ENCODE measurements at regions not wholly inside any gene's neighbourhood (a gene's known extent, or its start where the extent isn't known, plus 50 kb on each side); places are given as distances from the start of the nearest gene placed in this dataset.

DNA sequence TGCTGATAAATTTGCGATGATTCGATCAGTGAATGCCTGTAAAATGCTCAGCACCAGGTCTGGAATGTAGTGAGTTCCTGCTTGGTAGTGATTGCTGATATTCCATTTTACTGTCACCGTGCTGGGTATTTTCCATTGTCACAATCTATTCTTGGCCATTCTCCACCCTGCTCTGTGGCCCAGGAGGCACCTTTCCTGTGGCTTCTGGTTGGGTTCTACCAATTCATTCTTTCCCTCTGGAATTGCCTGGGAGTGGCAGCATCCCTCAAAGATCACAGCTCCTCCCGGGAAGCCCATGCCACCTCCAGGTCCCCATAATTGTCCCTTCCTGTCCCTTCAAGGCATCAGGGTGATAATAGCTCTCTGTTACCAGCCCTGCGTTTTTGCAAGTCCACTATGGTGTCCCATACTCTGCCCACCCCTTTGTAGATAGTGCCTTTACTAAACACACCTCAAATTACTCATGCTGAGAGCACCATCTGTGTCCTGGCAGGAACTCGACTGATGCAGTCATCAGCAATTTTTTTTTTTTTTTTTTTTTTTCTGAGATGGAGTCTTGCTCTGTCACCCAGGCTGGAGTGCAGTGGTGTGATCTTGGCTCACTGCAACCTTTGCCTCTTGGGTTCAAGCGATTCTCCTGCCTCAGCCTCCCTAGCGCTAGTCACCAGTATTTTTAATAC lies 177.8 kb upstream of the PROK2 start:
- H3K36me3 ChIP-seq, result no peaks in the 10 kb centered on the region
- no peak overlapping the region for H3K4me3 ChIP-seq
- DNase-seq (ENCODE audit: low spot score in 2 of 2), result no peak
- TF ChIP-seq EP300 (IDR thresholded peaks at IDR 0.05) (no peak), POLR2A (IDR thresholded peaks at IDR 0.05) (no peak)
- TF ChIP-seq, protein P1, sequence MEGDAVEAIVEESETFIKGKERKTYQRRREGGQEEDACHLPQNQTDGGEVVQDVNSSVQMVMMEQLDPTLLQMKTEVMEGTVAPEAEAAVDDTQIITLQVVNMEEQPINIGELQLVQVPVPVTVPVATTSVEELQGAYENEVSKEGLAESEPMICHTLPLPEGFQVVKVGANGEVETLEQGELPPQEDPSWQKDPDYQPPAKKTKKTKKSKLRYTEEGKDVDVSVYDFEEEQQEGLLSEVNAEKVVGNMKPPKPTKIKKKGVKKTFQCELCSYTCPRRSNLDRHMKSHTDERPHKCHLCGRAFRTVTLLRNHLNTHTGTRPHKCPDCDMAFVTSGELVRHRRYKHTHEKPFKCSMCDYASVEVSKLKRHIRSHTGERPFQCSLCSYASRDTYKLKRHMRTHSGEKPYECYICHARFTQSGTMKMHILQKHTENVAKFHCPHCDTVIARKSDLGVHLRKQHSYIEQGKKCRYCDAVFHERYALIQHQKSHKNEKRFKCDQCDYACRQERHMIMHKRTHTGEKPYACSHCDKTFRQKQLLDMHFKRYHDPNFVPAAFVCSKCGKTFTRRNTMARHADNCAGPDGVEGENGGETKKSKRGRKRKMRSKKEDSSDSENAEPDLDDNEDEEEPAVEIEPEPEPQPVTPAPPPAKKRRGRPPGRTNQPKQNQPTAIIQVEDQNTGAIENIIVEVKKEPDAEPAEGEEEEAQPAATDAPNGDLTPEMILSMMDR (IDR thresholded peaks at IDR 0.05), result no peak
- WGBS, 2 donors, result 75 to 78% methylated on average over 8 of the region's 8 CpGs
- H3K9me3 ChIP-seq, result no peaks in the 10 kb centered on the region
- H3K27ac ChIP-seq, result no peak overlapping the region
- H3K4me1 ChIP-seq, result no peaks in the 10 kb centered on the region
- H3K27me3 ChIP-seq, result no peaks in the 10 kb centered on the region

DNA sequence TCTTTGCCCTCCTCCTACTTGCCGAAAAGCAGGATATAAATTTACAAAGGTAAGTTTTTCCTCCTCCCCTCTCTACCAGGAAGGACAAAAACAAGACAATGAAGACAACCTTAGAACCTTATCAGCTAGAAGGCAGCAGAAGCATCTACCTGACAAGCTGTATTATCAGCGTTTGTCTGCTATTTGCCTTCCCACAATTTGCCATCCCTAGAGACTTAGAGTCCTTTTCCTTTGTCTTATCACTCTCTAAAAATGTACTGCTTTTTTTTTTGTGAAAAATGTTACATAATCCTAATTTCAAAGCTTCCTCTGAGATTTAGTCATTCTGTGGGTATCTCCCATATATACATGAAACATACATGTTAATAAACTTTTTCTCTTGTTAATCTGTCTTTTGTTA lies 176.9 kb upstream of the PROK2 start:
- no peaks in the 10 kb centered on the region for H3K4me1 ChIP-seq
- H3K4me3 ChIP-seq, result no peak overlapping the region
- no peaks in the 10 kb centered on the region for H3K9me3 ChIP-seq
- H3K27me3 ChIP-seq, result no peaks in the 10 kb centered on the region
- TF ChIP-seq POLR2A (IDR thresholded peaks at IDR 0.05) (no peak), EP300 (IDR thresholded peaks at IDR 0.05) (no peak)
- TF ChIP-seq, protein P1 (IDR thresholded peaks at IDR 0.05), result no peak
- no peak overlapping the region for H3K27ac ChIP-seq
- no peaks in the 10 kb centered on the region for H3K36me3 ChIP-seq
- WGBS, 2 donors, result 91 to 94% methylated on average over 2 of the region's 2 CpGs
- no peak for DNase-seq (ENCODE audit: low spot score in 2 of 2)

DNA sequence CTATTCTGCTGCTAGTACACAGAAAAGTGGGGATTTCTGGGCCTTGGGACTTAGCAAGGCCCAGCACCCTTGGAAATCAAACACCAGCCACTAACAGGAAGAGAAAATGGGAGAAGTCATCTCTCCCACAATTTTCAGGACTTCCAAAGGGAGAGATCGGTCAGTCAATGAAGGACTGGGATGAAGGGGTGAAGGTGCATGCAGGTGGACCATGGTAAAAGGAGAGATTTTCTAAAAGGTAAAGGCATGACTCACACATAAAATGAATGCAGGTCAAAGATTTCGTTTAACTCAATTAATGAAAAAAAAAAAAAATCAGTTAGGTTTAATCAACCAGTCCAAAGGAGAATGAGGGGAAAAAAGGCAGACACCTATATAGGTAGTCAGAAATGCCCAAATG lies 176.4 kb upstream of the PROK2 start:
- TF ChIP-seq, protein P1 (IDR thresholded peaks at IDR 0.05), result no peak
- no peak for TF ChIP-seq EP300 (IDR thresholded peaks at IDR 0.05)
- TF ChIP-seq POLR2A (IDR thresholded peaks at IDR 0.05), result no peak
- Histone ChIP-seq H3K27ac (no peak overlapping the region), H3K9me3 (no peaks in the 10 kb centered on the region), H3K4me1 (peaks cover 0 to under 1% (median 0%) of the 10 kb centered on the region in 4 donors), H3K36me3 (no peaks in the 10 kb centered on the region), H3K27me3 (no peaks in the 10 kb centered on the region), H3K4me3 (no peak overlapping the region)
- DNase-seq (ENCODE audit: low spot score in 2 of 2), result no peak
- 89 to 91% methylated on average over 2 of the region's 2 CpGs for WGBS, 2 donors

DNA sequence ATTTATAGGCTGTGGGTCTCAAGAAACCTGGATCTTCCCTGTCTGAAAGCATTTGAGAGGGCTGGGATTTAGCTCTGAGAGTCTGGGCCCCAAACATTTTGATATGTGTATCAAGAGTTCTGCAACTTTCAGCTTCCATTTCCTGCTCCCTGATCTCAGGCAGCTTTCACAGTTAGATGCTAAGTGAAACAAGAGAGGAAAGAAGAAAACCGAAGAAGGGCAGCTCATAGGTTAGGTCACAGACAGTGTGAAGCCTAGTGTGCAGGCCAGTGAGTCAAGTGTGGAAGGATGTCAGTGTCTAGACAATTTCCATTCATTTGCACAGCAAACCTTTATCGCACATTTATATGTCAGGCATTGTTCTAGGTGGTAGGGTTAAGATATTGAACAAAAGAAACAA lies 173.6 kb upstream of the PROK2 start:
- peaks cover 0 to 13% (median 0%) of the 10 kb centered on the region in 4 donors for H3K4me1 ChIP-seq
- WGBS, 2 donors, result 73 to 83% methylated on average over 2 of the region's 2 CpGs
- H3K4me3 ChIP-seq, result no peak overlapping the region
- H3K27me3 ChIP-seq, result no peaks in the 10 kb centered on the region
- H3K27ac ChIP-seq, result no peak overlapping the region
- no peak for DNase-seq (ENCODE audit: low spot score in 2 of 2)
- H3K36me3 ChIP-seq, result no peaks in the 10 kb centered on the region
- no peaks in the 10 kb centered on the region for H3K9me3 ChIP-seq
- TF ChIP-seq EP300 (IDR thresholded peaks at IDR 0.05), result no peak
- TF ChIP-seq POLR2A (IDR thresholded peaks at IDR 0.05), result no peak
- TF ChIP-seq, protein P1 (IDR thresholded peaks at IDR 0.05), result no peak

DNA sequence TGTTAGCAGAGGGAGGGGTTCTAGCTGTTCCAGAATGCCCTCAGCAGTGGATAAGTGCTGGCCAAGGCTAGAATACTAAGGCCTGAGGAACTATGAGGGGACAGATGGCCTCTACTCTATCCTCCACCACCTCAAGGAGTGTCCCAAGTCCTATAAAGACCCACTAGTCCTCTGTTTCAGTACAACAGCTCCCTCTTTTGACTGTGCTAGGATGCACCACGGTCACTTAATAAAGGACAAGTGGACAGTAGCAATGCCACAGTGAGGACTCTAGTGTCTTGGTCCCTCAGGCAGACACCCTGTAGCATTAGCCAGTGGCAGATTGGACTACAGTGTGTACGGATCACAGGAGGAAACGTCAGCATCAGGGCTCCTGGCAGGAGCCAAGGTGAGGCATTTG lies 171.8 kb upstream of the PROK2 start:
- no peak for DNase-seq (ENCODE audit: low spot score in 2 of 2)
- 85 to 92% methylated on average over 3 of the region's 3 CpGs for WGBS, 2 donors
- peaks cover 0 to 13% (median 0%) of the 10 kb centered on the region in 4 donors for H3K4me1 ChIP-seq
- H3K27ac ChIP-seq, result no peak overlapping the region
- no peaks in the 10 kb centered on the region for H3K9me3 ChIP-seq
- no peaks in the 10 kb centered on the region for H3K36me3 ChIP-seq
- H3K4me3 ChIP-seq, result no peak overlapping the region
- TF ChIP-seq, protein P1 (IDR thresholded peaks at IDR 0.05), result no peak
- no peak for TF ChIP-seq EP300 (IDR thresholded peaks at IDR 0.05)
- TF ChIP-seq POLR2A (IDR thresholded peaks at IDR 0.05), result no peak
- no peaks in the 10 kb centered on the region for H3K27me3 ChIP-seq
